ENCODE measurements at regions not wholly inside any gene's neighbourhood (a gene's known extent, or its start where the extent isn't known, plus 50 kb on each side); places are given as distances from the start of the nearest gene placed in this dataset.
"Not testable (repeated sequence)": the region's sequence is repeated elsewhere in the genome, so short reads cannot be mapped to it uniquely, and the experiment has no call there.

- H3K4me1 ChIP-seq (ENCODE audit: control insufficient read depth, insufficient read depth, low read length) = no peaks in the 10 kb centered on the region
- no peak overlapping the region for H3K27ac ChIP-seq (ENCODE audit: insufficient read depth, low read depth, low read length, poor library complexity, severe bottlenecking)
- H3K4me3 ChIP-seq (ENCODE audit: insufficient read depth, low read depth, low read length) = no peak overlapping the region
- H3K36me3 ChIP-seq (ENCODE audit: control insufficient read depth, insufficient read depth, low read length) = no peaks in the 10 kb centered on the region
- no peaks in the 10 kb centered on the region for H3K9me3 ChIP-seq (ENCODE audit: control insufficient read depth, low read length)
- WGBS, 2 experiments = 93 to 95% methylated on average over 2 of the region's 2 CpGs
- no peaks in the 10 kb centered on the region for H3K27me3 ChIP-seq (ENCODE audit: control insufficient read depth, insufficient read depth, low read length, poor library complexity, severe bottlenecking)
These were observed 721.1 kb downstream of the TENT5A start for GRCh38 chr6:81031416-81031815.

- Histone ChIP-seq H3K27ac (ENCODE audit: insufficient read depth, low read depth, low read length, poor library complexity, severe bottlenecking) (no peak overlapping the region), H3K4me1 (ENCODE audit: control insufficient read depth, insufficient read depth, low read length) (no peaks in the 10 kb centered on the region), H3K36me3 (ENCODE audit: control insufficient read depth, insufficient read depth, low read length) (no peaks in the 10 kb centered on the region), H3K9me3 (ENCODE audit: control insufficient read depth, low read length) (no peaks in the 10 kb centered on the region), H3K27me3 (ENCODE audit: control insufficient read depth, insufficient read depth, low read length, poor library complexity, severe bottlenecking) (no peaks in the 10 kb centered on the region), H3K4me3 (ENCODE audit: insufficient read depth, low read depth, low read length) (no peak overlapping the region)
- WGBS, 2 experiments = 83 to 91% methylated on average over 2 of the region's 2 CpGs
These were observed 726.4 kb downstream of the TENT5A start for GRCh38 chr6:81026041-81026553.

- H3K27me3 ChIP-seq (ENCODE audit: control insufficient read depth, insufficient read depth, low read length, poor library complexity, severe bottlenecking) = no peaks in the 10 kb centered on the region
- H3K4me3 ChIP-seq (ENCODE audit: insufficient read depth, low read depth, low read length) = no peak overlapping the region
- WGBS, 2 experiments = no CpG with 5 or more reads among the region's 1 CpG
These were observed 728.8 kb downstream of the TENT5A start for GRCh38 chr6:81023709-81024108.

GRCh38 chr6:81023007-81023582, 729.4 kb downstream of the TENT5A start:
- WGBS, 2 experiments = 86 to 89% methylated on average over 1 of the region's 1 CpG
- no peaks in the 10 kb centered on the region for H3K27me3 ChIP-seq (ENCODE audit: control insufficient read depth, insufficient read depth, low read length, poor library complexity, severe bottlenecking)
- H3K4me3 ChIP-seq (ENCODE audit: insufficient read depth, low read depth, low read length) = no peak overlapping the region
- no peak overlapping the region for H3K27ac ChIP-seq (ENCODE audit: insufficient read depth, low read depth, low read length, poor library complexity, severe bottlenecking)
- H3K9me3 ChIP-seq (ENCODE audit: control insufficient read depth, low read length) = no peaks in the 10 kb centered on the region
- H3K36me3 ChIP-seq (ENCODE audit: control insufficient read depth, insufficient read depth, low read length) = no peaks in the 10 kb centered on the region
- no peaks in the 10 kb centered on the region for H3K4me1 ChIP-seq (ENCODE audit: control insufficient read depth, insufficient read depth, low read length)

More at GRCh38 chr6:81023709-81024108, 728.8 kb downstream of the TENT5A start:
- H3K4me1 ChIP-seq (ENCODE audit: control insufficient read depth, insufficient read depth, low read length) = no peaks in the 10 kb centered on the region
- H3K36me3 ChIP-seq (ENCODE audit: control insufficient read depth, insufficient read depth, low read length) = no peaks in the 10 kb centered on the region
- no peak overlapping the region for H3K27ac ChIP-seq (ENCODE audit: insufficient read depth, low read depth, low read length, poor library complexity, severe bottlenecking)
- H3K9me3 ChIP-seq (ENCODE audit: control insufficient read depth, low read length) = no peaks in the 10 kb centered on the region

- not testable (repeated sequence) for H3K9me3 ChIP-seq (ENCODE audit: control insufficient read depth, low read length); H3K4me3 ChIP-seq (ENCODE audit: insufficient read depth, low read depth, low read length); H3K27ac ChIP-seq (ENCODE audit: insufficient read depth, low read depth, low read length, poor library complexity, severe bottlenecking); H3K36me3 ChIP-seq (ENCODE audit: control insufficient read depth, insufficient read depth, low read length); H3K27me3 ChIP-seq (ENCODE audit: control insufficient read depth, insufficient read depth, low read length, poor library complexity, severe bottlenecking); H3K4me1 ChIP-seq (ENCODE audit: control insufficient read depth, insufficient read depth, low read length)
- 92 to 95% methylated on average over 6 of the region's 6 CpGs for WGBS, 2 experiments
These were observed 734.9 kb downstream of the TENT5A start for GRCh38 chr6:81017586-81017985.

- Histone ChIP-seq H3K9me3 (ENCODE audit: control insufficient read depth, low read length) (no peaks in the 10 kb centered on the region), H3K36me3 (ENCODE audit: control insufficient read depth, insufficient read depth, low read length) (no peaks in the 10 kb centered on the region), H3K4me3 (ENCODE audit: insufficient read depth, low read depth, low read length) (no peak overlapping the region), H3K4me1 (ENCODE audit: control insufficient read depth, insufficient read depth, low read length) (no peaks in the 10 kb centered on the region), H3K27me3 (ENCODE audit: control insufficient read depth, insufficient read depth, low read length, poor library complexity, severe bottlenecking) (no peaks in the 10 kb centered on the region), H3K27ac (ENCODE audit: insufficient read depth, low read depth, low read length, poor library complexity, severe bottlenecking) (no peak overlapping the region)
These were observed 748.6 kb downstream of the TENT5A start for GRCh38 chr6:81003894-81004293.

- Histone ChIP-seq H3K4me1 (ENCODE audit: control insufficient read depth, insufficient read depth, low read length) (no peaks in the 10 kb centered on the region), H3K4me3 (ENCODE audit: insufficient read depth, low read depth, low read length) (no peak overlapping the region), H3K36me3 (ENCODE audit: control insufficient read depth, insufficient read depth, low read length) (no peaks in the 10 kb centered on the region), H3K9me3 (ENCODE audit: control insufficient read depth, low read length) (no peaks in the 10 kb centered on the region), H3K27me3 (ENCODE audit: control insufficient read depth, insufficient read depth, low read length, poor library complexity, severe bottlenecking) (no peaks in the 10 kb centered on the region), H3K27ac (ENCODE audit: insufficient read depth, low read depth, low read length, poor library complexity, severe bottlenecking) (no peak overlapping the region)
- WGBS, 2 experiments = 78 to 100% methylated on average over 1 to 2 of the region's 2 CpGs
These were observed 749.3 kb downstream of the TENT5A start for GRCh38 chr6:81003156-81003555.

GRCh38 chr6:81002126-81002525, 750.4 kb downstream of the TENT5A start:
- no peak overlapping the region for H3K27ac ChIP-seq (ENCODE audit: insufficient read depth, low read depth, low read length, poor library complexity, severe bottlenecking)

GRCh38 chr6:80991316-80991715, 761.2 kb downstream of the TENT5A start:
- Histone ChIP-seq H3K4me3 (ENCODE audit: insufficient read depth, low read depth, low read length) (no peak overlapping the region), H3K36me3 (ENCODE audit: control insufficient read depth, insufficient read depth, low read length) (no peaks in the 10 kb centered on the region), H3K9me3 (ENCODE audit: control insufficient read depth, low read length) (no peaks in the 10 kb centered on the region), H3K27me3 (ENCODE audit: control insufficient read depth, insufficient read depth, low read length, poor library complexity, severe bottlenecking) (no peaks in the 10 kb centered on the region), H3K27ac (ENCODE audit: insufficient read depth, low read depth, low read length, poor library complexity, severe bottlenecking) (no peak overlapping the region), H3K4me1 (ENCODE audit: control insufficient read depth, insufficient read depth, low read length) (no peaks in the 10 kb centered on the region)
- WGBS, 2 experiments = 82 to 100% methylated on average over 1 to 2 of the region's 2 CpGs

More at GRCh38 chr6:81002126-81002525, 750.4 kb downstream of the TENT5A start:
- H3K4me1 ChIP-seq (ENCODE audit: control insufficient read depth, insufficient read depth, low read length) = no peaks in the 10 kb centered on the region
- whole genome bisulfite sequencing, 2 experiments = no CpG with 5 or more reads among the region's 1 CpG
- H3K36me3 ChIP-seq (ENCODE audit: control insufficient read depth, insufficient read depth, low read length) = no peaks in the 10 kb centered on the region
- no peaks in the 10 kb centered on the region for H3K27me3 ChIP-seq (ENCODE audit: control insufficient read depth, insufficient read depth, low read length, poor library complexity, severe bottlenecking)
- H3K4me3 ChIP-seq (ENCODE audit: insufficient read depth, low read depth, low read length) = no peak overlapping the region
- no peaks in the 10 kb centered on the region for H3K9me3 ChIP-seq (ENCODE audit: control insufficient read depth, low read length)

- no peaks in the 10 kb centered on the region for H3K9me3 ChIP-seq (ENCODE audit: control insufficient read depth, low read length)
- 87 to 100% methylated on average over 1 to 3 of the region's 3 CpGs for WGBS, 2 experiments
- H3K27me3 ChIP-seq (ENCODE audit: control insufficient read depth, insufficient read depth, low read length, poor library complexity, severe bottlenecking) = no peaks in the 10 kb centered on the region
- H3K4me1 ChIP-seq (ENCODE audit: control insufficient read depth, insufficient read depth, low read length) = no peaks in the 10 kb centered on the region
- H3K4me3 ChIP-seq (ENCODE audit: insufficient read depth, low read depth, low read length) = no peak overlapping the region
- H3K36me3 ChIP-seq (ENCODE audit: control insufficient read depth, insufficient read depth, low read length) = no peaks in the 10 kb centered on the region
- no peak overlapping the region for H3K27ac ChIP-seq (ENCODE audit: insufficient read depth, low read depth, low read length, poor library complexity, severe bottlenecking)
These were observed 763.6 kb downstream of the TENT5A start for GRCh38 chr6:80988892-80989291.

GRCh38 chr6:80988286-80988685, 764.2 kb downstream of the TENT5A start:
- Histone ChIP-seq H3K4me1 (ENCODE audit: control insufficient read depth, insufficient read depth, low read length) (no peaks in the 10 kb centered on the region), H3K4me3 (ENCODE audit: insufficient read depth, low read depth, low read length) (no peak overlapping the region), H3K36me3 (ENCODE audit: control insufficient read depth, insufficient read depth, low read length) (no peaks in the 10 kb centered on the region), H3K9me3 (ENCODE audit: control insufficient read depth, low read length) (no peaks in the 10 kb centered on the region), H3K27me3 (ENCODE audit: control insufficient read depth, insufficient read depth, low read length, poor library complexity, severe bottlenecking) (no peaks in the 10 kb centered on the region), H3K27ac (ENCODE audit: insufficient read depth, low read depth, low read length, poor library complexity, severe bottlenecking) (no peak overlapping the region)
- WGBS, 2 experiments = 92 to 94% methylated on average over 3 of the region's 3 CpGs
